GM19395 (cell line): ENCODE measurements at regions not wholly inside any gene's neighbourhood (a gene's known extent, or its start where the extent isn't known, plus 50 kb on each side); places are given as distances from the start of the nearest gene placed in this dataset.

Experiments
- ATAC-seq: cut with Tn5 transposase; IDR thresholded peaks from one replicate; pipeline ENCODE4 v1.9.1; 2021; ENCODE audit warnings: mild to moderate bottlenecking, moderate library complexity; ENCODE audit not compliant: unreplicated experiment

DNA sequence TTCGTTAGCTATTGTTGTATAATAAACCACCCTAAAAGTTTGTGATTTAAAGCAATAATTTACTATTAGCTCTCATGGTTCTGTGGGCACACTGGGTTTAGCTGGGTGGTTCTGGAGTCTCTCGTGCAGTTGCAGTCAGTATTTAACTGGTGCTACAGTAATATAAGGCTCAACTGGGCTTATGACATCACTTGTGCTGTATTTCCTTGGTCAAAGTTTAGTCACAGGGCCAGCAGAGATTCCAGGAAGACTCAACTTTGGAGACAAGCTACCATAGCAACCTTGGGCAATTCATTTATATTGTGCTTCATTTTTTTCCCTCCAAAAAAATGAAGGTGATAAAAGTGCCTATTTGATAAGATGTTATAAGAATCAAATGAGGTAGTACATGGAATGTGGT, 204.2 kb upstream of the GUCY1A2 start:
- no peak for ATAC-seq

DNA sequence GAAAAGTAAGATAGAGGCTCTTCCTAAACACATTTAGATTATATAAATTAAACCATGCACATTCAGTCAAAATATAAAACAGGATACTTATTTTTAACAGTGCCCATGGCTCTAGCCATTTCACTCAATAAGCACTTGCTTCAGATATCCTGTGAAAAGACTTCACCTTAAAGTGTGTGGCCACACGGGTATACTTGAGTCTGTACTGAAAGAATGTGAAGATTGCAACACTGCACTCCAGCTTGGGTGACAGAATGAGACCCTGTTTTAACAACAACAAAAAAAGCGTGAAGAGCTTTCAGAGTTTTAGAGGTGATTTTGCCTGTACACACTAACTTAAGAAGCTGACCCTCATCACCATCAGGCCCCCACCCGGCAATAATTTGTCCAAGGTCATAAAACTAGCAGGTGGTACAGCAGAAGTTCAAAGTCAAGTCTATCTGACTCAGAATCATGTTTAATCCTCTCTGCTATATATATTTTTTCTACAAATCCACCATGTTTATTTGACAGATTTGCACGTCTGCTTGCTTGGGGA, 203.5 kb upstream of the GUCY1A2 start:
- ATAC-seq = no peak

DNA sequence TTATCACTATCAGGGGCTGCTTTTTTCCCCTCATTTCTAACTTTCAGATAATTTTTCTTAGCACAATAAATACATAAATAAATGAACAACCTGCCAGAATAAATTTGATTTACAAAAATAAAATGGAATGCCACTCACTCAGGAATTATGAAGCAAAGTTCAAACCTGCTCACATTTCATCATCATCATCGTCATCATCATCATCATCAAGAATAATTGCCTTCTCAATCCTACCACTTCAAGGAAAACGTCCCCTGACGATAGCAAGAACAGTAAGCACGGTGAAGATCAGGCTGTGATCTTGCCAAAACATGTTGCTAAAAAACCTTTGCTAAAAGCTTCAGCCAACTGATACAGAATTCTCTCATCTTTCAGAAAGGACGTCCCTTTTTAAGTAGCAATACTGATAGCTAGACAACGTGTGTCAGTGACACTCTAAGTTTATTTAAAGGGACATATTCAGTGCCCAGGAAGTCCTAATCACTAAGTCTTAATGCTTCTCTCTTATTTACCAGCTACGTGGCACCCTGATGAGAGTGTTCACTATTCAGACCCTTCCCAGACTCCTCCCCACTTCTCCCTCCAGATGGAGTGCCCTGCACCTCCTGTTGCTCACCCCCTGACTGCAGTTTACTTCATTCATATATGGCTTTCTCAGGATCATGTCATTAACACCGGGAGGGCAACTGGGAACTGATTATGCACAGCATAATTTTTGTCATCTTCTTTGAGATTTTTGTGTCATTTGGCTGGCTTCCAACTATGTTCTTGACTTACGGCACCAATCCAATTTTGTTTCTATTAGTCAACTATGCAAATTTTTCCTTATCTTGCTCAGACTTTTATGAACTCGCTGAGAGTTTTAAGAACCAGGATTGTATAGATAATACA, 200.1 kb upstream of the GUCY1A2 start:
- ATAC-seq = no peak

DNA sequence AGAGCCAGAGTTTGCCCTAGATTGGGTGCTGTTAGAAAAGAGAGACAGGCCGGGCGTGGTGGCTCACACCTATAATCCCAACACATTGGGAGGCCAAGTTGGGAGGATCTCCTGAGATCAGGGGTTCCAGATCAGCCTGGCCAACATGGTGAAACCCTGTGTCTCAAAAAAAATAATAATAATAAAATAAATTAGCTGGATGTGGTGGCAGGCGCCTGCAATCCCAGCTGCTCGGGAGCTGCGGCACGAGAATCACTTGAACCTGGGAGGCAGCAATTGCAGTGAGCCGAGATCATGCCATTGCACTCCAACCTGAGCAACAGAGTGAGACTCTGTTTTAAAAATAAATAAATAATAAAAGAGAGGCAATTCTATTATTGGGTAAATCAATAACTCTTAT, 199.2 kb upstream of the GUCY1A2 start:
- ATAC-seq = no peak

DNA sequence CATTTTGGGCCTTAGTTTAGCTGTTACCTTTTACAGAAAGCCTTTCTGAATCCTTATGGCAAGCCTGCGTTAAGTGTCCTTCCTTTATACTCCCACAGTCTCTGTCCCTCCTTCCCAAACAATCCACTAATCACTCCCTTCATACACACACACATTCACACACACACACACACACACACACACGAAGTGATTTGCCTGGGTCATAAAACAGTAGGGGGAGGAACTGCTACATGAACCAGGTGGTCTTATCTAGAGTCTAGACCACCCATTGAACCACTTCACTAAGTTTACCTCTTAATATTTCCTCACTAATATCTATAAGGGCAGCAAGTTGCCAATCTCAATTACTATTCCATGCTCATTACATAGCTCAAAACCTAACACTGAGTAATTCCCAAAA, 196.7 kb upstream of the GUCY1A2 start:
- no peak for ATAC-seq

DNA sequence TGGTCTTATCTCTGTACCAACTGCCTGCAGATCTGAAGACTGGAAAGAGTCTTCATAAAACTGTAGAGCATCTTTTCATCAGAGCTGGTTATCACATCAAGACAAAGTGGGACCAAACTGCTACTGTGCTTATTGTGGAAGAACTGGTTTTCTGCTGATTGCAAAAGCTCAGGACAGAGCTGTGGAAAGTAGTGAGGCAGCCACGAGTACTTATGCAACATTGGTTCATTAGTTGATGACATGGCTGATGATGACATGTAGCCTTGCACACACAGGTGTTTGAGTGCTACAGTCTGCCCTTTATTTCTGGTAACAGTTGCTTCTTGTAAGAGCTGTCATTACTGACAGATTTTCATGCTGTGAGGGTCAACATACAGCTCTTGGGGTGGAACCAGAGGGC, 185.4 kb upstream of the GUCY1A2 start:
- ATAC-seq = no peak

DNA sequence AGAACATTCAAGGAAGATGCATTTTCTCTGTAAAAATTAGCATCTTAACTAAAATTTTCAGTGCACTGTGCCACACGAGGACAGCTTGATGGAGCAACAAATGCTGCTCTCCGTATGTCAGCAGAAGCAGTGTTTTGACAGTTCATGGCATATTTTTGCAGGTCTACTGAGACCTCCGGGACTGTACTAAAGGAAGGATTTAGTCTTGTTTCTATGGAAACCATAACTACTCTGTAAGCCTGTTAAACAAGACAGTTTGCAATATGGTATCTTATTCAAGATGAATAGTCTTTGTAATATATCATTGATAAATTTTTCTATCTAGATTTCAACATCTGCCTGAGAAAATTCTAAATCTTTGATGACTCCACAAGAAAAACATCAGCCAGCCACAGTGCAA, 184.0 kb upstream of the GUCY1A2 start:
- no peak for ATAC-seq

DNA sequence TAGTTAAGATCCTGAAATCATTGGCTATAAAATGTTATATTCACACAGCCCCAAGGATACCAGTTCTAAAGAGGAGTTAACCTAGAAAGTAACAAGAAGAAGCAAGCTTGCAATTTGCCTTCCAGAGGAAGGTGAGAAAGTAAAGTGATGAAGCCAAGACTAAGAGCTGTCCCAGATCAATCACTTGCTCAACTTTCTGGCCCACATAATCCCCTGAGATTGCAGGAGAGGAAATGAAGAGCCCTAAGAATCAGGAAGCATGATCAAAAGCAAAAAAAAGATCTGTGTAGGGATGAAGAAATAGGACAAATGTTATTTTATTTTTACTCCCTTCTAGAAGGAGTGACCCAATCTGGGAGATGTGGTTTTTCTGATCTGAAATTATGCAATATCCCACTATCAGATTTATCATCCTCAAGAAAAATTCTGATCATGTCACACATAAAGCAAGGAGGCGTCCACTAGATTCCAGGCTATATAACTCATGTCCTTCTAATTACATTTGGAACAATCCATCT, 180.3 kb upstream of the GUCY1A2 start:
- no peak for ATAC-seq

DNA sequence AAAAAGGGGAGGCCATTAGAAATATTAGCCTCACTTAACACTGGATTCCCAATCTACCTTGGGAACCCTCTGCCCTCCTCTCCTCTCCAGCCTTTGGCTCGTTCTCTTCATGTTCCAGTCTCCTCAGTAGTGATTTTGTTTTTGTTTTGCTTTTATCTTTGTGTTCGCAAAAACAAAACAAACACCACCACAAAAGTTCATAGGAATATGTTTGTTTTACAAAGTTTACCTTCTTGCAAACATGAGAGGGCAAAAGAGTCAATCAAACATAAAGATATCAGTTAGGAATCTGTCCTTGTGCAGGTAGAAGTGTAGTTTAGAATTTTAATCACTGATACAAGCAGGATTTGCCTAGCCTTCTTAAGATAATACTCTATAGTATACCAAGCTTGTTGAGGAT, 179.7 kb upstream of the GUCY1A2 start:
- ATAC-seq = no peak

DNA sequence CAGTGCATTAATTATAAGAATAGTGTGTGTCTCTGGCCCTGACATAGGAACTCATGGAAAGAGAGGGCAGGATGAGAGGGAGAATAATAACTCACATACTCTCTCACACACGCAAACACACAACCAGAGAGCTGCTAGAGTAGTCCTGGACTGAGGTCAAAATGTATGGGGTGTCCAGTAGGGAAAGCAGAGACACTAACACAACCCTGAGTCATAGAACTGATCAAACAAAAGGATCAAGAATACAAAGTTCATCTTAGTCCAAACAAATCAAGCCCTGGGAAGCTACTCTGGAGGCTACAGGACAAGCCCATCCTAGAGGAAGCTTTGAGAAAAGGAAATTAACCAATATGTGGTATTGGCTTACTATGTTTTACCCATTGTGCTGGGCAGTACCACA, 178.5 kb upstream of the GUCY1A2 start:
- no peak for ATAC-seq

DNA sequence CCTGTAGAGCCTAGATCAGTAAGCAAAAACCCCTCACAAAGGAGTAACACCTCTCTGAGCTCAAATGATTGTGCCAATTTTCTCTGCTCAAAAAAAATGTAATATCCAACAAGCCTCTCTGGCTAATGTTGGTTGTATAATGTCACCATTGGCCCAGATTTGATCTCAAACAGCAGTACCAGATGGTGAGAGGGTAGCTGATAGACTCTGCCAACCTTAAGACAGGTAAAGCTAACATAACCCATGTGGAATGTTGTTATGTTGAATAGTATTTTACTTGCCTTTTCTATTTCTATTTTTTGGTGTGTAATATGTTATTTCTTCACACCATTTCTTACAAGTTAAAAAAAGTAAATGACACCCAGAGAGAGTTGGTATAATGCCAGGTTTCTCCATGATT, 166.7 kb upstream of the GUCY1A2 start:
- no peak for ATAC-seq

DNA sequence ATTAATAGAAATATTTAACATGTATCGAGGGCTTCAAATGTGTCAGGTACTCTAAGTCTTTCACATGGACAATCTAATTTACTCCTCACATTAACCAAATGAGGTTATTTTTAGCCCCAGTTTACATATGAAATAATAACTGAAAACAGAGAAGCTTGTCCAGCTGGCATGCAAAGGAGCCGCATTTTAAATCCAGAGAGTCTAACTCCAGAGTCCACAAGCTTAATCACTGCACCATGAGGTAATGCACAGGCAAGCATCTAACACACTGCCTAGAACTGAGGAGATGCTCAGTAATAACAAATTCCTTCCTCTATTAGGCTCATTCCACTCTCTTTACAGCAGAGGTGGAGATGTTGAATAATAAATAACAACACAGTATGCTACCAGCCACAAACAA, 165.7 kb upstream of the GUCY1A2 start:
- no peak for ATAC-seq

DNA sequence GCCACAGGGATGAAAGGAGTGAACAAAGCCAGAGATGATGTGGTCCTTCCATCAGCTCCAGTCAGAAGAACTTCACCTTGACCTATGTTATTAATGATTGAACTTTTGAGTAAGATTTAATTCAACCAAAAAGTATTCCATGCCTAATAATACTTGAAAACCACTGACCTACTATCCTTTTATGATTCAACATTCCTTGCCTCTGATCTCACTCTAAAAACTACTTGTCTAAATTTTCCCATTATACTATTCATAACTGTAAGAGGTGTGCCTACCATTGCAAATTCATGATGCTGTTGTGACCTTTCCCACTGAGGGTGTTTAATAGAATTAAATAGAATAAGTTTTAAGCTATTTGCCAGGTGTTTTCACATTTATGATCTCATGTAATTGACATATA, 164.7 kb upstream of the GUCY1A2 start:
- no peak for ATAC-seq

DNA sequence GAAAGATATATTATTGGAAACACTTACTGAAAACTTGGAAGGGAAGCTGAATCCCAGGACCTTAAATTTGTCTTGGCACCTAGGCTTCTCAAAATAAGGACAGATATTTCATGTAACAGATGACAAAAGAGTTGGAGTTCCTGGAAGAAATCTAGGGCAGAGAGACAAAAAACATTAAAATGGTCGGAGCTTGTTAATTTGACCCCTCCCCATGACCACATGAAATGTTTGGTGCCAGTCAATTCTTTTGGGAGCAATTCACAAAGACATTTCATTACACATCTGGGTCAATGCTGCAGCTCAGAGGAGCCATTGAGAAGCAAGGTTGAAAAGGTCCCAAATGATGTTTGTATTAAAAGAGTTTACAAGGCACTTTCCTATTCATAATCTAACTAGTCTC, 162.0 kb upstream of the GUCY1A2 start:
- ATAC-seq = no peak

DNA sequence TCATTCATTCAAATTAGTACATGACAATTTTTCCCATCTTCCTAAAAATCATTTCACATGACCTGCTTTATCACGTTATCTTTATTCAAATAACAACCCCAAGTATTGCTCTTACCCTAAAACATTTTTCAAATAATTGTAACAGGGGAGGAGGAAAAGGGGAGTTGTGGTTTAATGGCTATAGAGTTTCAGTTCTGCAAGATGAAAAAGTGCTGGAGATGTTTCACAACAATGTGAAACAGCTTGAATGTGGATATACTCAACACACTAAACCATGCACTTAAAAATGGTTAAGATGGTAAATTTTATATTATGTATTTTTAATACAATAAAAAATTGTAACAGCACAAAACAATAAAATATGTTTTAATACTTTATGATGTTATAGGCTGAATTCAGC, 161.6 kb upstream of the GUCY1A2 start:
- ATAC-seq = no peak

DNA sequence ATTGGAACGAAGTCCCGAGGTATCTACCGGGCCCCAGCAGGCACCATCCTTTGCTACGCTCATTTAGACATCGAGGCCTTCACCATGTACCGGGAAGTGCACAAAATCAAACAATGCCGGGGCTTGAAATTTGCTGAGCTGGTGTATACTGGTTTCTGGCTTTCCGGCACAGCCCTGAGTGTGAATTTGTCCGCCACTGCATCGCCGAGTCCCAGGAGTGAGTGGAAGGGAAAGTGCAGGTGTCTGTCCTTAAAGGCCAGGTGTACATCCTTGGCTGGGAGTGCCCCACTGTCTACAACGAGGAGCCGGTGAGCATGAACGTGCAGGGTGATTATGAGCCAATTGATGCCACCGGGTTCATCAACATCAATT, 158.8 kb upstream of the GUCY1A2 start:
- ATAC-seq = no peak

DNA sequence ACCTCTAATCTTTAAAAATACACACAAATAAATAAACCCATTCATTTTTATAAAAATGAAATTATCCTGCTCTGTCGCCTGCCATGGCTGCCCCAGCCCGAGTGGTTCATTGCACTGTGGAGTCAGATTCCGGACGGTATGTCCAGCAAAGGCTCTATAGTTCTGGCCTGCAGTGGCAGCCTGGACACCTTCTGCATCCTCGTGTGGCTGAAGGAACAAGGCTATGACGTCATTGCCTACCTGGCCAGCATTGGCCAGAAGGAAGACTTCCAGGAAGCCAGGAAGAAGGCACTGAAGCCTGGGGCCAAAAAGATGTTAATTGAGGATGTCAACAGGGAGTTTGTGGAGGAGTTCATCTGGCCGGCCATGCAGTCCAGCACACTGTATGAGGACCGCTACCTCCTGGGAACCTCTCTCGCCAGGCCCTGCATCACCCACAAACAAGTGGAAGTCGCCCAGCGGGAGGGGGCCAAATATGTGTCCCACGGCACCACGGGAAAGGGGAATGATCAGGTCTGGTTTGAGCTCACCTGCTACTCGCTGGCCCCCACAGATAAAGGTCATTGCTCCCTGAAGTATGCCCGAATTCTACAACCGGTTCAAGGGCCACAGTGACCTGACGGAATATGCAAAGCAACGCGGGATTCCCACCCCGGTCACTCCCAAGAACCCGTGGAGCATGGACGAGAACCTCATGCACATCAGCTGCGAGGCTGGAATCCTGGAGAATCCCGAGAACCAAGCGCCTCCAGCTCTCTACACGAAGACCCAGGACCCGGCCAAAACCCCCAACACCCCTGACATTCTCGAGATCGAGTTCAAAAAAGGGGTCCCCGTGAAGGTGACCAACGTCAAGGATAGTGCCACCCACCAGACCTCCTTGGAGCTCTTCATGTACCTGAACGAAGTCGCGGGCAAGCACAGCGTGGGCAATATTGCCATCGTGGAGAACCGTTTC, 158.2 kb upstream of the GUCY1A2 start:
- ATAC-seq = no peak

DNA sequence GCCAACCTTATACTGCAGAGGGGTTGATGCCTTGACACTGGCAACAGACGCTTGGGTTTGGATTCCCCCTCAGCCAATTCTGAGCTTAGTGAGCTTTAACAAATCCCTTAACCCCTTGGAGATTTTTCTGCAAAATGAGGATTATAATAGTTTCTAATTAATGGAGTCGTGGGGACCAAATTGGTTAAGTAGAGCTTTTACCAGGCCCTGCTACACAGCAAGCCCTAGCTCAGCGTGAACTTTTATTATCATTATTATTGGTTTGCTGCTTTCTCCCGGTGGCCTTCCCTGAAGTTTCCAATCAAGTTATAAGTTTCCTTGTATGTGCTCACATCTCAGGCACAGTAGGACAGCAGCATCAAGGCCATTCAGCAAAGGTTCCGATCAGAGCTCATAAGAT, 156.6 kb upstream of the GUCY1A2 start:
- no peak for ATAC-seq

DNA sequence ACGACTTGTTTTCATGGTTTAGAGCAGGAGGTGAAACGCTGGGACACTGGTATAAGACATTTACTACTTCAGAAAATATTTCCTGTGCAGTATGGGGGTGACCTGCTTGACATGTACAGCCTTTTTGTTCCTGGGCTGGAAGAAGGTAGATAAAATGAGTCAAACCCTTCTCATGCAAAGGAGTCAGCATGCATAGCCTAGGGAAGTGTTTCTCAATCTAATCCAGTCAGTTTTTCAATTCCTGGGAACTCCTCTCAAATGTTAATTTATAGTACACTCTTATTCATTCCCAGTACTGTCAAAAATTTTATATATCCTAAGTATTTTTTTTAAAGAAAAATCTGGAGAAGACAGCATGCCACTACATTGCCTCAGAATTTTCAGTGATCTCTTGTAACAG, 154.7 kb upstream of the GUCY1A2 start:
- ATAC-seq = no peak

DNA sequence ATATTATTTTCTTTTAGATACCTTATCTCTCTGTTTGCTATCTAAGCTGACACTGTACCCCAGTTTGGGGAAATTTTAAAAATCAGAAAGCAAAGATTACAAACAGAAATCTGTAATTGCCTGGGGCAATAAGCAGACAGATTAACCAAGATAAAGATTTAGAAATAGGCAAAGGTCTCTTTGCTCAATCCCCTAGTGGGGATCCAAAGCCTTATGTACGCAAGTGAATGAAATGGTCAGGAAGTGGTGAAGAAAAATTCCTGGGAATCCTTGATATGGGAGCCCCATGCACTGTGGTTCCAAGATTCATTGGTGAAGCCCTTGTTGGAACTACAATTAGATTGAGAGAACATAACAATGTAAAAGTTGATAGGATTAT, 139.5 kb upstream of the GUCY1A2 start:
- ATAC-seq = no peak

DNA sequence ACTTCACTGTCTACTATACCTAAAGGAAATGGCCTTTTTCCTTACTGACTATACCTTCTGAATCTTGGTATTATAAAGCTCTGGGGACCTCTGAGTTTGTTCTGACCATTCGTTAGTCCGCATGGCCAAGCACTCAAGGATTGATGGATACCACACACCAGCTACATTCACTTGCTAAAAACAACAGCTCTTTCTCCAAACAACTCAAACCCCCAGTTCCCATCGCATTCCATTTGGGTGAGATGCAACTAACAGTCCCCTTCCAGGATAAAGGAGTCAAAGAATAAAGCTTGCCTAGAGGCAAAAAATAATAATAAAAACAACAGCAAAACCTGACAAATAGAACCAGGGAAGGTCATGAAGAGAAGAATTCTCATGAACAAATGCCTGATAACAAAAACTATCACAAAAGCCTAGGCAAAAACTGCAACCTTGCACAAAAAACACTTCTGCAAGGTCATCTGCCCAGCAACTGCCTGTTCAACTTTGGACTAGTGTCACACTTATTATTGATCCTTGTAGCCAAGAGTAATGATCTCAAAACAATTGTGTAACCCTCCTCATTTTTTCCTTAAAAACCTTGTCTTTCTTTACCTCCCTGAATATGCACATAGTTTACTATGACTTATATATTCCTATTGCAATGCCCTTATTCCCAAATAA, 139.0 kb upstream of the GUCY1A2 start:
- ATAC-seq = no peak
